ENCODE measurements at regions not wholly inside any gene's neighbourhood (a gene's known extent, or its start where the extent isn't known, plus 50 kb on each side); places are given as distances from the start of the nearest gene placed in this dataset.

DNA sequence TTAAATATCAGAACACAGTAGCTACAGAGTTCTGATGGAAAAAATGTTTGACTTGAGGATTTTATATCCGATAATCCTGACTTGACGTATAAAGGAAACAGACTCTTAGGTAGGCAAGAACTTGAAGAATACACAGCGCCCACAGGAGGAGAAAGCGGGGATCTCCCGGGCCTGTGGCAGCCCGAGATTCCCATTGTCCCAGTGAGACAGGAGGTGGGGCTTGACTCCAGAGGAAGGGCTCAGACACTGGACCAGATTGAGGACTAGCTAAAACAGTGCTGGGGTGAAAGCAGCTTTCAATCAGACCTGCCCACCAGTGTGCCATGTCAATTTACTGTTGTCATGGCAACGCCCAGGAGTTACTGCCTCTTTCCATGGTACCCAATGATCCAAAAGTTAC is 51.1 kb upstream of the C14orf180 start:
- H3K4me2 ChIP-seq (ENCODE audit: control insufficient read depth, extremely low read depth, insufficient read depth, low read depth, low read length) = no peak overlapping the region
- H4K20me1 ChIP-seq (ENCODE audit: control insufficient read depth, extremely low read depth, insufficient read depth, low read length) = no peaks in the 10 kb centered on the region
- no peak for TF ChIP-seq EZH2 (IDR thresholded peaks at IDR 0.05; ENCODE audit: low read length)
- TF ChIP-seq, protein P1, sequence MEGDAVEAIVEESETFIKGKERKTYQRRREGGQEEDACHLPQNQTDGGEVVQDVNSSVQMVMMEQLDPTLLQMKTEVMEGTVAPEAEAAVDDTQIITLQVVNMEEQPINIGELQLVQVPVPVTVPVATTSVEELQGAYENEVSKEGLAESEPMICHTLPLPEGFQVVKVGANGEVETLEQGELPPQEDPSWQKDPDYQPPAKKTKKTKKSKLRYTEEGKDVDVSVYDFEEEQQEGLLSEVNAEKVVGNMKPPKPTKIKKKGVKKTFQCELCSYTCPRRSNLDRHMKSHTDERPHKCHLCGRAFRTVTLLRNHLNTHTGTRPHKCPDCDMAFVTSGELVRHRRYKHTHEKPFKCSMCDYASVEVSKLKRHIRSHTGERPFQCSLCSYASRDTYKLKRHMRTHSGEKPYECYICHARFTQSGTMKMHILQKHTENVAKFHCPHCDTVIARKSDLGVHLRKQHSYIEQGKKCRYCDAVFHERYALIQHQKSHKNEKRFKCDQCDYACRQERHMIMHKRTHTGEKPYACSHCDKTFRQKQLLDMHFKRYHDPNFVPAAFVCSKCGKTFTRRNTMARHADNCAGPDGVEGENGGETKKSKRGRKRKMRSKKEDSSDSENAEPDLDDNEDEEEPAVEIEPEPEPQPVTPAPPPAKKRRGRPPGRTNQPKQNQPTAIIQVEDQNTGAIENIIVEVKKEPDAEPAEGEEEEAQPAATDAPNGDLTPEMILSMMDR (optimal IDR thresholded peaks at IDR 0.05 in 1 of 3, IDR thresholded peaks at IDR 0.05 in 1 of 3, conservative IDR thresholded peaks at IDR 0.05 in 1 of 3; ENCODE audit: extremely low read depth in 1 of 3, insufficient read depth in 2 of 3, low read length in 3 of 3) = no peak
- dilution Hi-C loops (cut with MboI; ENCODE audit: extremely low pct_ligation_motif_present, low sequenced_read_pairs) = no loop called here
- FAIRE-seq = no peak
- no peaks in the 10 kb centered on the region for H3K27me3 ChIP-seq (ENCODE audit: control insufficient read depth, extremely low read depth, insufficient read depth, low read length)
- no peak overlapping the region for H2AFZ ChIP-seq (ENCODE audit: control insufficient read depth, low read length)
- peaks cover 4% of the 10 kb centered on the region for H3K4me1 ChIP-seq (ENCODE audit: control insufficient read depth, extremely low read depth, insufficient read depth, low read length)
- DNase-seq (ENCODE audit: low read depth, low spot score) = no peak
- H3K4me3 ChIP-seq (ENCODE audit: control insufficient read depth in 2 of 3, extremely low read depth in 1 of 3, insufficient read depth in 2 of 3, low read depth in 1 of 3, low read length in 3 of 3) = no peak overlapping the region
- no peaks in the 10 kb centered on the region for H3K36me3 ChIP-seq (ENCODE audit: control insufficient read depth in 2 of 2, extremely low read depth in 1 of 2, insufficient read depth in 2 of 2, low read length in 2 of 2)
- H3K9me3 ChIP-seq (ENCODE audit: control insufficient read depth, low read depth, low read length) = peaks cover 5% of the 10 kb centered on the region
- H3K27ac ChIP-seq (ENCODE audit: control insufficient read depth, insufficient read depth, low read length) = no peak overlapping the region
- H3K9me1 ChIP-seq (ENCODE audit: control insufficient read depth, extremely low read depth, insufficient read depth, low read length) = no peaks in the 10 kb centered on the region
- H3K9ac ChIP-seq (ENCODE audit: control insufficient read depth, extremely low read depth, insufficient read depth, low read length) = no peak overlapping the region
- H3K79me2 ChIP-seq (ENCODE audit: control insufficient read depth, insufficient read depth, low read length) = no peaks in the 10 kb centered on the region

Small RNAs in the stretch of these regions (small RNA-seq; reads per million reads assigned to genes)
- gene RNU6-684P (ENCODE audit: insufficient read length in 3 of 3, low read depth in 3 of 3, low replicate concordance in 1 of 3) = 0 reads per million in 3 experiments
